ENCODE measurements at regions not wholly inside any gene's neighbourhood (a gene's known extent, or its start where the extent isn't known, plus 50 kb on each side); places are given as distances from the start of the nearest gene placed in this dataset.
"Not testable (repeated sequence)": the region's sequence is repeated elsewhere in the genome, so short reads cannot be mapped to it uniquely, and the experiment has no call there.

DNA sequence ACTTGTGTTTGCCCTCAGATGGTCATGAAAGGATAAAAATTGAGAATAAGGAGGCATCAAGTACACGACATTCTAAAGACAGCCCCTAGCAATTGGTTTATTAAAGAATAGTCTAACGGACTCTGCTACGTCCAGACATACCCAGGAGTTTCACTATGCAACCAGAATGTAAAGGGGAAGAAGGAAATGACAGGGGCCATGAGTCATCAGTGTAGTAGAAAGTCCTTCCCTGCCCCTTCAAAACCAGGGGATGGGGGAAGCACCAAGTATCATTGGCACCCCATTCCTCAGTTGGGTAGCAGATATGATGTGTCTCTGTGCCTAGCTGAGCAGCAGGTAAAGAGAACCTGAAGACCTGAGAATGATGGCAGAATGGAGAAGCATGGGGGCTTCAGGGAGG lies 367.4 kb downstream of the IL20RB start:
- Mint-ChIP-seq H3K9me3 (peaks cover 4% of the 10 kb centered on the region), H3K36me3 (no peaks in the 10 kb centered on the region), H3K27me3 (no peaks in the 10 kb centered on the region), H3K4me3 (no peak overlapping the region), H3K27ac (no peak overlapping the region), H3K4me1 (no peaks in the 10 kb centered on the region)
- POLR2A ChIA-PET = no interaction called here
- DNase-seq (no peak), ATAC-seq (ENCODE audit: low read depth) (no peak)

DNA sequence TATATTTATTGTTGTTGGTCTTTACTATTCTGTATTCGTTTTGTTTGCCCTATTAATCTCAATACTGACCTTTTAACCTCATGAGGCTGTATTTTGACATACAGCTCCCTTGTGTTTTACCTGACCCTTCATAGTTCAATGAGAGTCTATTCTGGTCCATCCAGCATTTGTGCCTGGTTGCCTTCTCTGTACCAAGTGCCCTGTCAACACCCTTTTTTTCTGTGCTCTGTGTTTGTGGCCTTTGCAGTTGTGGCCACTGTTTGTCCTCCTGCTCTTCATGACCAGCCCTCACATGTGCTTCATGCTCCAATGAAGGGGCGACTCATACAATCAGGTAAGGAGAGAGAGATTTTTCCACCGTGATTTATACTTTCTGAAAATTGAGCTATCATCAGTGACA lies 368.2 kb downstream of the IL20RB start:
- Mint-ChIP-seq H3K4me3 (no peak overlapping the region), H3K27me3 (no peaks in the 10 kb centered on the region), H3K36me3 (no peaks in the 10 kb centered on the region), H3K9me3 (peaks cover 5% of the 10 kb centered on the region), H3K4me1 (no peaks in the 10 kb centered on the region), H3K27ac (no peak overlapping the region)
- no peak for ATAC-seq (ENCODE audit: low read depth)
- no peak for DNase-seq
- POLR2A ChIA-PET = no interaction called here

DNA sequence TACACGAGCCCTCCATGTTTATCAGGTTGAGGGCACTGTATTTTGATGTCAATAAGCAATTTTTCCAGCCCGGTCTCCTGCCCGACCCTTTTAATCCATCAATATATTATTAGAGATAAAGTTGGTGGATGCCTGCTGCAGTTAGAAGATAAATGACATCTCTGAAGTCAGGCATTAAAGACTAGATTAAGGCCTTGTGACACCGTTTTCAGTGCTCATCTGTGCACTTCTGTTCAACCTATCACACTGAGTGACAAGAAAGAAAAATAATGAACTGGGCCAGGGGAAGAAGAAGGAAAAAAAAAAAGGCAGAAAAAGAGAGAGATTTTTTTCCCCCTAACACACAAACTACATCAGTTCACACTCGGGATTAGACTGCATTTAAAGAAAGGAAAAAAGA lies 371.8 kb downstream of the IL20RB start:
- no peak overlapping the region for H3K4me3 Mint-ChIP-seq
- no peak overlapping the region for H3K27ac Mint-ChIP-seq
- no peaks in the 10 kb centered on the region for H3K4me1 Mint-ChIP-seq
- no peak for DNase-seq
- H3K27me3 Mint-ChIP-seq = no peaks in the 10 kb centered on the region
- POLR2A ChIA-PET = no interaction called here
- H3K36me3 Mint-ChIP-seq = no peaks in the 10 kb centered on the region
- H3K9me3 Mint-ChIP-seq = peaks cover 1% of the 10 kb centered on the region
- no peak for ATAC-seq (ENCODE audit: low read depth)

DNA sequence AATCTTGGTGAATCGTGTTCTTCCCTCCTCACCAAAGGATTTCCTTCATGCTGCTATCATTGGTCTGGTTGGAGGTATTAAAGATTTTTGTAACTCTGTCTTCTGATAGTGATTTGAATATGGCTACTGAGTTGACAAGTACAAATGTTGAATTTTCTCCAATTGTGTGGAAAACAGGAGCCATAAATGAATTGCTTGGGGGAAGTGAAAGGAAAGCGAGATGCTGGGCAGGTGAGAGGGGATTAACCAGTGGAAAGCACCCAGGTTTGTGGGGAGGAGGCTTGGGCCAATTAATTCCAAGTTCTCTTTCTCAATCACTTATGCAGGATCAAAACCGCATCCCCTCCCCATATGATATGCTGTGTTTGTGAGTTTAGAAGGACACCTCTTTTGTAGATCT lies 372.5 kb downstream of the IL20RB start:
- POLR2A ChIA-PET = no interaction called here
- no peaks in the 10 kb centered on the region for H3K27me3 Mint-ChIP-seq
- H3K4me3 Mint-ChIP-seq = no peak overlapping the region
- DNase-seq (no peak), ATAC-seq (ENCODE audit: low read depth) (no peak)
- H3K36me3 Mint-ChIP-seq = no peaks in the 10 kb centered on the region
- H3K9me3 Mint-ChIP-seq = peaks cover 1% of the 10 kb centered on the region
- no peak overlapping the region for H3K27ac Mint-ChIP-seq
- H3K4me1 Mint-ChIP-seq = no peaks in the 10 kb centered on the region

GRCh38 chr3:137332297-137332696 lies 374.5 kb downstream of the IL20RB start:
- ATAC-seq (ENCODE audit: low read depth) (no peak), DNase-seq (no peak)
- Mint-ChIP-seq H3K36me3 (no peaks in the 10 kb centered on the region), H3K4me1 (no peaks in the 10 kb centered on the region), H3K27ac (no peak overlapping the region), H3K9me3 (peaks cover 1% of the 10 kb centered on the region), H3K27me3 (no peaks in the 10 kb centered on the region), H3K4me3 (no peak overlapping the region)
- POLR2A ChIA-PET = no interaction called here

DNA sequence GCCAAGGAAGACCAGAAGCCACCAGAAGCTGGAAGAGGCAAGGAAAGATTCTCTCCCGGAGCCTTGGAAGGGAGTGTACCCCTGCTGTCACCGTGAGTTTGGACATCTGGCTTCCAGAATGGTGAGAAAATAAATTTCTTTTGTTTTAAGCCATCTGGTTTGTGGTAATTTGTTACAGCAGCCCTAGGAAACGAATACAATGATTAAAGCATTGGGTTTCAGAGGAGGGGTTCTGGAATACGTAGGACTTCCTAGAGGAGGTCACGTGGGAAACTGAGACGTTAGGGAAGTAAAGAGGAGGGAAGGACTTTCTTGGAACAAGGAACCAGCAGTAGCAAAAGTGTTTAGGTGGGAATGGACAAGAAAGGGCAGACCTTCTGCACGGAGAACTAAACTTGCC lies 377.7 kb downstream of the IL20RB start:
- DNase-seq = no peak
- POLR2A ChIA-PET = no interaction called here
- Mint-ChIP-seq H3K27me3 (no peaks in the 10 kb centered on the region), H3K4me3 (no peak overlapping the region), H3K4me1 (no peaks in the 10 kb centered on the region), H3K36me3 (no peaks in the 10 kb centered on the region), H3K9me3 (peaks cover 6% of the 10 kb centered on the region), H3K27ac (no peak overlapping the region)
- ATAC-seq (ENCODE audit: low read depth) = no peak

GRCh38 chr3:137338400-137338799 lies 380.6 kb downstream of the IL20RB start:
- ATAC-seq (ENCODE audit: low read depth); H3K4me1 Mint-ChIP-seq; H3K9me3 Mint-ChIP-seq; H3K27me3 Mint-ChIP-seq; H3K27ac Mint-ChIP-seq; H3K36me3 Mint-ChIP-seq; POLR2A ChIA-PET; DNase-seq; H3K4me3 Mint-ChIP-seq: not testable (repeated sequence)

GRCh38 chr3:137343283-137343682 lies 385.5 kb downstream of the IL20RB start:
- no peaks in the 10 kb centered on the region for H3K4me1 Mint-ChIP-seq
- POLR2A ChIA-PET = no interaction called here
- no peaks in the 10 kb centered on the region for H3K9me3 Mint-ChIP-seq
- no peak for ATAC-seq (ENCODE audit: low read depth)
- no peaks in the 10 kb centered on the region for H3K27me3 Mint-ChIP-seq
- DNase-seq = no peak
- H3K27ac Mint-ChIP-seq = no peak overlapping the region
- H3K4me3 Mint-ChIP-seq = no peak overlapping the region
- no peaks in the 10 kb centered on the region for H3K36me3 Mint-ChIP-seq

- ATAC-seq (ENCODE audit: low read depth) (no peak), DNase-seq (no peak)
- H3K4me3 Mint-ChIP-seq = no peak overlapping the region
- no peaks in the 10 kb centered on the region for H3K4me1 Mint-ChIP-seq
- no peaks in the 10 kb centered on the region for H3K36me3 Mint-ChIP-seq
- POLR2A ChIA-PET = no interaction called here
- no peak overlapping the region for H3K27ac Mint-ChIP-seq
- peaks cover 3% of the 10 kb centered on the region for H3K9me3 Mint-ChIP-seq
- no peaks in the 10 kb centered on the region for H3K27me3 Mint-ChIP-seq
Measured at GRCh38 chr3:137347132-137347531, 389.3 kb downstream of the IL20RB start.

GRCh38 chr3:137347817-137348368 lies 390.1 kb downstream of the IL20RB start:
- Mint-ChIP-seq H3K27me3 (no peaks in the 10 kb centered on the region), H3K36me3 (no peaks in the 10 kb centered on the region), H3K27ac (no peak overlapping the region), H3K4me1 (no peaks in the 10 kb centered on the region), H3K4me3 (no peak overlapping the region), H3K9me3 (peaks cover 3% of the 10 kb centered on the region)
- ATAC-seq (ENCODE audit: low read depth) (no peak), DNase-seq (no peak)
- POLR2A ChIA-PET = no interaction called here

- Mint-ChIP-seq H3K9me3 (peaks cover 3% of the 10 kb centered on the region), H3K27ac (no peak overlapping the region), H3K36me3 (no peaks in the 10 kb centered on the region), H3K4me3 (no peak overlapping the region), H3K27me3 (no peaks in the 10 kb centered on the region), H3K4me1 (no peaks in the 10 kb centered on the region)
- POLR2A ChIA-PET = no interaction called here
- ATAC-seq (ENCODE audit: low read depth) = no peak
- no peak for DNase-seq
Measured at GRCh38 chr3:137348936-137349335, 391.2 kb downstream of the IL20RB start.

DNA sequence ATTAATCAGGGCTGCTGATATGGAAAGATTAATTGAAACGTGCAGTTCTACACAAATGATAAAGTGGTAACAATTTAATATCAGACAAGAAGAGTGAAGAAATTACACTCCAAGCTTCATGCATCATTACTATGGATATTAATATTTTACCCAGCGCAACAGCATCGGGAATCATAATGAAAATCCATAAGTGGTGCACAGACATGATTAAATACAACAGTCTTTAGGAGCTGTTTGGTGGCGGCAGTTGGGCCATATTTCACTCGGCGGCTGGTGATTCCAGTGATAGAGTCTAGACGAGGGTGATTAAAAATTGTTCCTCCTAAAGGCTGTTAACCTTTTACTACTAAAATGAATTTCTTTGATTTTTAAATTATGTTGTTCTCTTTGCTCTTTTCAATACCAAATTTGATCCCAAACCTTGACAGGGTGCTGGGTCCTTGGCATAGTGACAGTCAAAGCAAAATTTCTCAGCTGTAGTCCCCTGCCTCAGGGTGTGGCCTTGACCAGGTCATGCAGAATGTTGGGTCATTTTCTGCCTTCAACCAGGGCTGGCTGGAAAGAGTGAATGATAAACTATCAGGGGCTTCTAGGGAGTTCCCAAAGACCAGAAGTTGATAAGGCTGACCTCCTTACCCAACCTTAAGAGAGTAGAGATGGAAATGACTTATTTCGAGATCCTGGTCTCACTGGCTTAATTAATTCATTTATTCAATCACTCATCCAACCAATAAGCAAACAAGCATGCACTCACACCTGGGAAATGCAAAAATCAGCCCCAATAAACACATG lies 392.0 kb downstream of the IL20RB start:
- Mint-ChIP-seq H3K4me1 (no peaks in the 10 kb centered on the region), H3K9me3 (peaks cover 3% of the 10 kb centered on the region), H3K36me3 (no peaks in the 10 kb centered on the region), H3K4me3 (no peak overlapping the region), H3K27ac (no peak overlapping the region), H3K27me3 (no peaks in the 10 kb centered on the region)
- ATAC-seq (ENCODE audit: low read depth) (no peak), DNase-seq (no peak)
- POLR2A ChIA-PET = no interaction called here

DNA sequence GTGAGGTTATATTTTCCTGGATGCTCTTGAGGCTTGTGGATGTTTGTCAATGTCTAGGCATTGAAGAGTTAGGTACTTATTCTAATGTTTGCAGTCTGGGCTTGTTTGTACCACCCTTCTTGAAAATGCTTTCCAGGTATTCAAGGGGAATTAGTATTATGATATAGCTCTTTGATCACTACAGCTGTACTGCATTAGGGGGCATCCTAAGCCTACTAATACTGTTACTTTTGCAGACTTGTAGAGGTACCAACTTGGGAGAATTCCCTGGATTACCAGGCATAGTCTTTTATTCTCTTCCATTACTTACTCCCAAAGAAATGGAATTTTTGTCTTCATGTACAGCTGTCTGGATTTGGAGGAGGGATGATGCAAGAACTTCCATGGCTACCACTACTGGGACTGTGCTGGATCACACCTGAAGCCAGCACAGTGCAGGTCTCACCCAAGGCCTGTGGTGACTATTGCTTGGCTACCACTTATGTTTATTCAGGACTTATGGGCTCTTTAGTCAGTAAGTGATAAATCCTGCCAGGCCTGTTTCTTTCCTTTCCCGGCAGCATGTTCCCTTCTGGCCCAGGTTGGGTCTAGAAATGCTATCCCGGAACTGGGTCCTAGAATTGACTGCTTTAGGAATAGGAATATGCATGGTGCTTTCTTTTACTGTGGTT lies 402.9 kb downstream of the IL20RB start:
- Mint-ChIP-seq H3K9me3 (peaks cover 2% of the 10 kb centered on the region), H3K4me3 (no peak overlapping the region), H3K4me1 (no peaks in the 10 kb centered on the region), H3K27ac (no peak overlapping the region), H3K27me3 (no peaks in the 10 kb centered on the region), H3K36me3 (no peaks in the 10 kb centered on the region)
- ATAC-seq (ENCODE audit: low read depth) (no peak), DNase-seq (no peak)
- POLR2A ChIA-PET = no interaction called here

DNA sequence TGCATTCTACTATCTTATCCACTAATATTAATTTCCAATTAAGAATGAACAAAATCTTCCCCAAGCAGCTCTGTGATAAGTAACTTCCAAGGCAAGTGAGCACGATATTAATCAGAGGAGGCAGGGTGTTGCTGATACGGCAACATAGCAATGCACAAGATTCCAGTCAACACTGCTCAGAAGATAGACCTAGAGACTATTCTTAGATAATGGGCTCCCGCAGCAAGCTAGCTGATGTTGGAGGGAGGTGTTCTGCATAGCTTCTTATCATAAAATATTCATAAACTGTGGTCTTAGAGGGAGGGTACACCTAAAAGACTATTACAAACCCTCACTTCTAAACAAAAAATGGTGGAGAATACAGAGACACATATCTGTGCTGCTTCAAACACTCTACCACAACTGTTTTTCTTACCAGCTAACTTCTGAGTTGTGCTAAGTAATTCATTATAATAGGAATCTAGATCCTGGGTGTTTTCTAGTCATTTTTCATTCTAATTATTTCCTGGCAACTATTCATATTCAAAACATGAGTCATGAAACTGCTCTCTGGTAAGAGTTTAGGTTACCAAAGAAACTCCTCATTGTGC lies 382.0 kb upstream of the SOX14 start:
- Mint-ChIP-seq H3K9me3 (peaks cover 1% of the 10 kb centered on the region), H3K36me3 (no peaks in the 10 kb centered on the region), H3K27me3 (no peaks in the 10 kb centered on the region), H3K4me1 (no peaks in the 10 kb centered on the region), H3K27ac (no peak overlapping the region), H3K4me3 (no peak overlapping the region)
- POLR2A ChIA-PET = no interaction called here
- no peak for ATAC-seq (ENCODE audit: low read depth)
- DNase-seq = no peak

Data from activated naive CD8-positive, alpha-beta T cell treated with anti-CD3 and anti-CD28 coated beads, Interleukin-2, amount 10 ng/mL, durations not matched to agents 7 days and 5 days (primary cell).